ENCODE measurements at regions not wholly inside any gene's neighbourhood (a gene's known extent, or its start where the extent isn't known, plus 50 kb on each side); places are given as distances from the start of the nearest gene placed in this dataset.

GRCh38 chr7:49112222-49112621 lies 187.9 kb downstream of the CDC14C start:
- no peak for TF ChIP-seq SP2 (tag by site-specific recombination; IDR thresholded peaks at IDR 0.05)
- no peak for TF ChIP-seq ZNF623 (tag by site-specific recombination; IDR thresholded peaks at IDR 0.05)
- no peak for TF ChIP-seq TRIM28 (IDR thresholded peaks at IDR 0.05; ENCODE audit: borderline replicate concordance, low read length)
- TF ChIP-seq, protein P1, sequence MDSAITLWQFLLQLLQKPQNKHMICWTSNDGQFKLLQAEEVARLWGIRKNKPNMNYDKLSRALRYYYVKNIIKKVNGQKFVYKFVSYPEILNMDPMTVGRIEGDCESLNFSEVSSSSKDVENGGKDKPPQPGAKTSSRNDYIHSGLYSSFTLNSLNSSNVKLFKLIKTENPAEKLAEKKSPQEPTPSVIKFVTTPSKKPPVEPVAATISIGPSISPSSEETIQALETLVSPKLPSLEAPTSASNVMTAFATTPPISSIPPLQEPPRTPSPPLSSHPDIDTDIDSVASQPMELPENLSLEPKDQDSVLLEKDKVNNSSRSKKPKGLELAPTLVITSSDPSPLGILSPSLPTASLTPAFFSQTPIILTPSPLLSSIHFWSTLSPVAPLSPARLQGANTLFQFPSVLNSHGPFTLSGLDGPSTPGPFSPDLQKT (IDR thresholded peaks at IDR 0.05; ENCODE audit: borderline replicate concordance, low read depth, low read length): no peak
- no peak for TF ChIP-seq ZBTB48 (tag by site-specific recombination; IDR thresholded peaks at IDR 0.05)
- no peak for TF ChIP-seq ZNF658 (tag by site-specific recombination; IDR thresholded peaks at IDR 0.05)
- TF ChIP-seq ZFP3 (tag by site-specific recombination; IDR thresholded peaks at IDR 0.05; ENCODE audit: low read depth): no peak
- TF ChIP-seq, protein P2, sequence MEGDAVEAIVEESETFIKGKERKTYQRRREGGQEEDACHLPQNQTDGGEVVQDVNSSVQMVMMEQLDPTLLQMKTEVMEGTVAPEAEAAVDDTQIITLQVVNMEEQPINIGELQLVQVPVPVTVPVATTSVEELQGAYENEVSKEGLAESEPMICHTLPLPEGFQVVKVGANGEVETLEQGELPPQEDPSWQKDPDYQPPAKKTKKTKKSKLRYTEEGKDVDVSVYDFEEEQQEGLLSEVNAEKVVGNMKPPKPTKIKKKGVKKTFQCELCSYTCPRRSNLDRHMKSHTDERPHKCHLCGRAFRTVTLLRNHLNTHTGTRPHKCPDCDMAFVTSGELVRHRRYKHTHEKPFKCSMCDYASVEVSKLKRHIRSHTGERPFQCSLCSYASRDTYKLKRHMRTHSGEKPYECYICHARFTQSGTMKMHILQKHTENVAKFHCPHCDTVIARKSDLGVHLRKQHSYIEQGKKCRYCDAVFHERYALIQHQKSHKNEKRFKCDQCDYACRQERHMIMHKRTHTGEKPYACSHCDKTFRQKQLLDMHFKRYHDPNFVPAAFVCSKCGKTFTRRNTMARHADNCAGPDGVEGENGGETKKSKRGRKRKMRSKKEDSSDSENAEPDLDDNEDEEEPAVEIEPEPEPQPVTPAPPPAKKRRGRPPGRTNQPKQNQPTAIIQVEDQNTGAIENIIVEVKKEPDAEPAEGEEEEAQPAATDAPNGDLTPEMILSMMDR (tag by site-specific recombination; IDR thresholded peaks at IDR 0.05): no peak
- no peak for TF ChIP-seq ZNF335 (tag by site-specific recombination; conservative IDR thresholded peaks at IDR 0.05)
- no peak for TF ChIP-seq ZNF292 (tag by site-specific recombination; IDR thresholded peaks at IDR 0.05; ENCODE audit: borderline replicate concordance, low read depth)
- TF ChIP-seq TCF7L2 (IDR thresholded peaks at IDR 0.05; ENCODE audit: borderline replicate concordance, low read depth, low read length): no peak
- TF ChIP-seq PATZ1 (tag by site-specific recombination; IDR thresholded peaks at IDR 0.05): no peak

Data from HEK293 (cell line).